ENCODE measurements at regions not wholly inside any gene's neighbourhood (a gene's known extent, or its start where the extent isn't known, plus 50 kb on each side); places are given as distances from the start of the nearest gene placed in this dataset.
"Not testable (repeated sequence)": the region's sequence is repeated elsewhere in the genome, so short reads cannot be mapped to it uniquely, and the experiment has no call there.

DNA sequence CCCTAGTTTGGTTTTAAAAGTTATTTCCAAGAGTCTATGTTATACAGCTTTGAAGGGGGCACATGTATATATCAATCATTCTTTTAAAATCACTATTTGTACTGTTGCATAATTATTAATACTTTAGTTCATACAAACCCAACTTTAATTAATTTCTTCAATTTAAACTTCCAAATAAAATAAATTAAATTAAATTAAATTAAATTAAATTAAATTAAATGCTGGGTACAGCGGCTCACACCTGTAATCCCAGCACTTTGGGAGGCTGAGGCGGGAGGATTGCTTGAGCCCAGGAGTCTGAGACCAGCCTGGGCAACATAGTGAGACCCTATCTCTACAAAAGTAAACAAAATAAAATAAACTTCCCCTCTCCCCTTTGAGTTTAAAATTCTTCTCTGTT lies 98.9 kb upstream of the MYO10 start:
- not testable (repeated sequence) for H3K4ac ChIP-seq (ENCODE audit: low read depth, low read length); H3K18ac ChIP-seq (ENCODE audit: low read length); H2BK5ac ChIP-seq (ENCODE audit: low read depth, low read length, poor library complexity); DNase-seq; H4K8ac ChIP-seq (ENCODE audit: low read depth, low read length); H3K27ac ChIP-seq (ENCODE audit: low read depth, low read length); H2AK5ac ChIP-seq (ENCODE audit: low read length); H3K36me3 ChIP-seq (ENCODE audit: control insufficient read depth in 1 of 2, insufficient read depth in 2 of 2, low read length in 2 of 2); H3K9ac ChIP-seq (ENCODE audit: low read length); H2AFZ ChIP-seq (ENCODE audit: insufficient read depth, low read length, poor library complexity); H3K27me3 ChIP-seq (ENCODE audit: insufficient read depth, low read length); H3K79me1 ChIP-seq (ENCODE audit: low read length); H3K4me1 ChIP-seq (ENCODE audit: control insufficient read depth in 1 of 2, insufficient read depth in 2 of 2, low read length in 2 of 2); H3K4me3 ChIP-seq (ENCODE audit: low read depth, low read length); H3K4me2 ChIP-seq (ENCODE audit: low read length); H3K23ac ChIP-seq (ENCODE audit: low read length); H3K79me2 ChIP-seq (ENCODE audit: control insufficient read depth, insufficient read depth, low read length, poor library complexity); H2BK12ac ChIP-seq (ENCODE audit: low read length); H4K12ac ChIP-seq (ENCODE audit: low read depth, low read length); H3K9me3 ChIP-seq (ENCODE audit: insufficient read depth, low read depth, low read length); H2BK120ac ChIP-seq (ENCODE audit: insufficient read depth, low read length, poor library complexity); H3K14ac ChIP-seq (ENCODE audit: low read length); H4K91ac ChIP-seq (ENCODE audit: low read depth, low read length)
- WGBS (ENCODE audit: extremely low coverage, insufficient coverage, insufficient read length) = no CpG with 5 or more reads among the region's 2 CpGs

DNA sequence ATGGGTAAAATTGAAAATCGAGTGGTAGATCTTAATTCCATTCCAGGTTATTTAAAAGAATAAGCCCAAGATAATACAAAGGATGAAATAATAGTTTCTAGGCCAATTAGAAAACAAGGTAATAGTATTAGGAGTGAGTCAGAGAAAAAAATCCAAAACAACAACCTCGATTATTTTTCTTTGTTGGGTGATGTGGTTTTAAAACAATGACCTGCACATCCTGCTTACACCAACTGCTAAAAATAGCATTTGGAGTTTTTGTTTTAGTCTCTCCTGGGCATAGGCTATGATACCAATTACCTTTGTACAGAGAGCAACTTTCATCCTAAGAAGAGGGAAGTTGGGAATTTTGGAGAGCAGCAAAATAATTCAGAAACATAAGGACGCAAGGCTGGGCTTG lies 101.7 kb upstream of the MYO10 start:
- Histone ChIP-seq H3K9me3 (ENCODE audit: insufficient read depth, low read depth, low read length) (no peaks in the 10 kb centered on the region), H4K12ac (ENCODE audit: low read depth, low read length) (no peak overlapping the region), H3K9ac (ENCODE audit: low read length) (no peak overlapping the region), H3K27ac (ENCODE audit: low read depth, low read length) (no peak overlapping the region), H4K91ac (ENCODE audit: low read depth, low read length) (no peak overlapping the region), H3K4ac (ENCODE audit: low read depth, low read length) (no peak overlapping the region), H3K79me1 (ENCODE audit: low read length) (no peaks in the 10 kb centered on the region), H3K36me3 (ENCODE audit: control insufficient read depth in 1 of 2, insufficient read depth in 2 of 2, low read length in 2 of 2) (no peaks in the 10 kb centered on the region), H4K8ac (ENCODE audit: low read depth, low read length) (no peak overlapping the region), H3K4me3 (ENCODE audit: low read depth, low read length) (no peak overlapping the region), H3K4me2 (ENCODE audit: low read length) (no peak overlapping the region), H2BK12ac (ENCODE audit: low read length) (no peak overlapping the region), H3K18ac (ENCODE audit: low read length) (no peak overlapping the region), H3K79me2 (ENCODE audit: control insufficient read depth, insufficient read depth, low read length, poor library complexity) (no peaks in the 10 kb centered on the region), H3K23ac (ENCODE audit: low read length) (no peak overlapping the region), H3K27me3 (ENCODE audit: insufficient read depth, low read length) (no peaks in the 10 kb centered on the region), H2AK5ac (ENCODE audit: low read length) (no peak overlapping the region), H2BK120ac (ENCODE audit: insufficient read depth, low read length, poor library complexity) (no peak overlapping the region), H2AFZ (ENCODE audit: insufficient read depth, low read length, poor library complexity) (no peak overlapping the region), H3K4me1 (ENCODE audit: control insufficient read depth in 1 of 2, insufficient read depth in 2 of 2, low read length in 2 of 2) (no peaks in the 10 kb centered on the region), H2BK5ac (ENCODE audit: low read depth, low read length, poor library complexity) (no peak overlapping the region), H3K14ac (ENCODE audit: low read length) (no peak overlapping the region)
- no peak for DNase-seq
- no CpG with 5 or more reads among the region's 3 CpGs for WGBS (ENCODE audit: extremely low coverage, insufficient coverage, insufficient read length)

DNA sequence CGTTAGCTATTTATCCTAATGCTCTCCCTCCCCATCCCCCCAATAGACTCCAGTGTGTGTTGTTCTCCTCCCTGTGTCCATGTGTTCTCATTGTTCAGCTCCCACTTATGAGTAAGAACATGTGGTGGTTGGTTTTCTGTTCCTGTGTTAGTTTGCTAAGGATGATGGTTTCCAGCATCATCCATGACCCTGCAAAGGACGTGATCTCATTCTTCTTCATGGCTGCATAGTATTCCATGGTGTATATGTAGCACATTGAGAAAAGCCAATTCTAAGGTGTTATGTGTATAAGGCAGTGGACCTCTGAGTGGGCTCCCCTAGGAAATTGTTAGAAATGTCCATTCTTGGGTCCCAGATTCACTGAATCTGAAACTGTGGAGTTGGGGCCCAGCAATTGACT lies 103.1 kb upstream of the MYO10 start:
- no peak overlapping the region for H2AK5ac ChIP-seq (ENCODE audit: low read length)
- no peak overlapping the region for H3K4ac ChIP-seq (ENCODE audit: low read depth, low read length)
- no peaks in the 10 kb centered on the region for H3K27me3 ChIP-seq (ENCODE audit: insufficient read depth, low read length)
- H2BK120ac ChIP-seq (ENCODE audit: insufficient read depth, low read length, poor library complexity) = no peak overlapping the region
- no peak overlapping the region for H4K12ac ChIP-seq (ENCODE audit: low read depth, low read length)
- H3K4me3 ChIP-seq (ENCODE audit: low read depth, low read length) = no peak overlapping the region
- DNase-seq = no peak
- H3K4me1 ChIP-seq (ENCODE audit: control insufficient read depth in 1 of 2, insufficient read depth in 2 of 2, low read length in 2 of 2) = no peaks in the 10 kb centered on the region
- no peak overlapping the region for H3K18ac ChIP-seq (ENCODE audit: low read length)
- H3K23ac ChIP-seq (ENCODE audit: low read length) = no peak overlapping the region
- H3K79me1 ChIP-seq (ENCODE audit: low read length) = no peaks in the 10 kb centered on the region
- no peak overlapping the region for H2BK5ac ChIP-seq (ENCODE audit: low read depth, low read length, poor library complexity)
- H4K91ac ChIP-seq (ENCODE audit: low read depth, low read length) = no peak overlapping the region
- H3K14ac ChIP-seq (ENCODE audit: low read length) = no peak overlapping the region
- no peak overlapping the region for H4K8ac ChIP-seq (ENCODE audit: low read depth, low read length)
- no peaks in the 10 kb centered on the region for H3K9me3 ChIP-seq (ENCODE audit: insufficient read depth, low read depth, low read length)
- H2BK12ac ChIP-seq (ENCODE audit: low read length) = no peak overlapping the region
- no CpG with 5 or more reads among the region's 2 CpGs for WGBS (ENCODE audit: extremely low coverage, insufficient coverage, insufficient read length)
- H3K79me2 ChIP-seq (ENCODE audit: control insufficient read depth, insufficient read depth, low read length, poor library complexity) = no peaks in the 10 kb centered on the region
- H2AFZ ChIP-seq (ENCODE audit: insufficient read depth, low read length, poor library complexity) = no peak overlapping the region
- no peak overlapping the region for H3K4me2 ChIP-seq (ENCODE audit: low read length)
- no peak overlapping the region for H3K9ac ChIP-seq (ENCODE audit: low read length)
- no peak overlapping the region for H3K27ac ChIP-seq (ENCODE audit: low read depth, low read length)
- H3K36me3 ChIP-seq (ENCODE audit: control insufficient read depth in 1 of 2, insufficient read depth in 2 of 2, low read length in 2 of 2) = no peaks in the 10 kb centered on the region

DNA sequence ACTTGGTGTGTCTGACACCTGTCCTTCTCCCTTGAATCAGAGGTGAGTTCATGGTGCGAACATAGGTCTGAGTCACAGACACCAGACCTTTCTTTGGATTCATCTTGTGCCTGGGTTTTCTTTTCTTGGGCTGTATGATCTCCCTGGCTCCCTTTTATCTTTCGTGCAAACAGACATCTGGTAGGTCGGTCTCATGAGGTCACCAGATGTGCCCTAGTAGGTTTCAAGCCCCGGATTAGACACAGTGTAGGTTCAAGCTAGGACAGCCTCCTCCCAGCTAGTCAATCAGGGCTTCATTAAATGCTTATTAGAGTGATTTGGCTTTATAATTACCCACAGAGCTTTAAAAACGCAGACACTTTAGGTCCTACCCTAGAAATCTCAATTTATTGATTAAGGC lies 106.0 kb upstream of the MYO10 start:
- Histone ChIP-seq H4K91ac (ENCODE audit: low read depth, low read length) (no peak overlapping the region), H3K9me3 (ENCODE audit: insufficient read depth, low read depth, low read length) (no peaks in the 10 kb centered on the region), H2AK5ac (ENCODE audit: low read length) (no peak overlapping the region), H3K18ac (ENCODE audit: low read length) (no peak overlapping the region), H3K9ac (ENCODE audit: low read length) (no peak overlapping the region), H3K27ac (ENCODE audit: low read depth, low read length) (no peak overlapping the region), H3K79me2 (ENCODE audit: control insufficient read depth, insufficient read depth, low read length, poor library complexity) (no peaks in the 10 kb centered on the region), H3K36me3 (ENCODE audit: control insufficient read depth in 1 of 2, insufficient read depth in 2 of 2, low read length in 2 of 2) (no peaks in the 10 kb centered on the region), H4K8ac (ENCODE audit: low read depth, low read length) (no peak overlapping the region), H3K4me2 (ENCODE audit: low read length) (no peak overlapping the region), H3K23ac (ENCODE audit: low read length) (no peak overlapping the region), H3K4me1 (ENCODE audit: control insufficient read depth in 1 of 2, insufficient read depth in 2 of 2, low read length in 2 of 2) (no peaks in the 10 kb centered on the region), H2AFZ (ENCODE audit: insufficient read depth, low read length, poor library complexity) (no peak overlapping the region), H3K27me3 (ENCODE audit: insufficient read depth, low read length) (no peaks in the 10 kb centered on the region), H3K79me1 (ENCODE audit: low read length) (no peaks in the 10 kb centered on the region), H3K4ac (ENCODE audit: low read depth, low read length) (no peak overlapping the region), H2BK120ac (ENCODE audit: insufficient read depth, low read length, poor library complexity) (no peak overlapping the region), H4K12ac (ENCODE audit: low read depth, low read length) (no peak overlapping the region), H2BK12ac (ENCODE audit: low read length) (no peak overlapping the region), H3K14ac (ENCODE audit: low read length) (no peak overlapping the region), H2BK5ac (ENCODE audit: low read depth, low read length, poor library complexity) (no peak overlapping the region), H3K4me3 (ENCODE audit: low read depth, low read length) (no peak overlapping the region)
- no CpG with 5 or more reads among the region's 5 CpGs for WGBS (ENCODE audit: extremely low coverage, insufficient coverage, insufficient read length)
- no peak for DNase-seq

DNA sequence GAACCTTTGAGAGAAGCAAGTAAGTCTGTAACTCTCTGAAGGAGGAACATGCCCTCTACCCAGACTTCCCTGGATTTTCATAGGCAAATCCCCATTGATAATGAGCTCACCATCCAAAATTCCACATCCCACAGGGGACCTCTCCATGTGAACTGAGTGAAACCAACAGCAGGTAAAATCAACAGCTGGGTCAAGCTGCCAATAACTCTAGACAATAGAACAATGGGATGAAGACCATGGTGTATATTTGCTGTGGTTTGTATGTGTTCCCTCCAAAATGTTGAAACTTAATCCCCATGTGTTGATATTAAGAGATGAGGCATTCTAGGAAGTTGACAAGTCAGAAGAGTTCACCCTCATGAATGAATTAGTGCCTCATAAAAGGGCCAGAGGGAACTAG lies 110.2 kb upstream of the MYO10 start:
- no peak for DNase-seq

More for the DNA sequence above, 110.2 kb upstream of the MYO10 start:
- Histone ChIP-seq H3K9ac (ENCODE audit: low read length) (no peak overlapping the region), H3K4ac (ENCODE audit: low read depth, low read length) (no peak overlapping the region), H3K27me3 (ENCODE audit: insufficient read depth, low read length) (no peaks in the 10 kb centered on the region), H4K91ac (ENCODE audit: low read depth, low read length) (no peak overlapping the region), H3K79me2 (ENCODE audit: control insufficient read depth, insufficient read depth, low read length, poor library complexity) (no peaks in the 10 kb centered on the region), H4K12ac (ENCODE audit: low read depth, low read length) (no peak overlapping the region), H2AFZ (ENCODE audit: insufficient read depth, low read length, poor library complexity) (no peak overlapping the region), H3K9me3 (ENCODE audit: insufficient read depth, low read depth, low read length) (no peaks in the 10 kb centered on the region), H3K4me2 (ENCODE audit: low read length) (no peak overlapping the region), H3K14ac (ENCODE audit: low read length) (no peak overlapping the region), H3K4me1 (ENCODE audit: control insufficient read depth in 1 of 2, insufficient read depth in 2 of 2, low read length in 2 of 2) (no peaks in the 10 kb centered on the region), H2BK12ac (ENCODE audit: low read length) (no peak overlapping the region), H2AK5ac (ENCODE audit: low read length) (no peak overlapping the region), H3K4me3 (ENCODE audit: low read depth, low read length) (no peak overlapping the region), H3K18ac (ENCODE audit: low read length) (no peak overlapping the region), H3K36me3 (ENCODE audit: control insufficient read depth in 1 of 2, insufficient read depth in 2 of 2, low read length in 2 of 2) (no peaks in the 10 kb centered on the region), H3K79me1 (ENCODE audit: low read length) (no peaks in the 10 kb centered on the region), H3K23ac (ENCODE audit: low read length) (no peak overlapping the region), H2BK120ac (ENCODE audit: insufficient read depth, low read length, poor library complexity) (no peak overlapping the region), H4K8ac (ENCODE audit: low read depth, low read length) (no peak overlapping the region), H2BK5ac (ENCODE audit: low read depth, low read length, poor library complexity) (no peak overlapping the region), H3K27ac (ENCODE audit: low read depth, low read length) (no peak overlapping the region)
